Neural cell (in vitro differentiated cells): ENCODE measurements at regions not wholly inside any gene's neighbourhood (a gene's known extent, or its start where the extent isn't known, plus 50 kb on each side); places are given as distances from the start of the nearest gene placed in this dataset.

ENCODE experiments used
- H2AFZ ChIP-seq: fragments of 200-600, 300-800 bp; sonication (generic), shearing (Covaris generic); 2 replicates; pipeline ENCODE4 v1.6.0; 2014; ENCODE audit warnings: low read depth, mild to moderate bottlenecking, antibody characterized with exemption, low read length, moderate library complexity
- H3F3A ChIP-seq: fragments of 200-600 bp; shearing (Covaris generic); 2 replicates; pipeline ENCODE4 v1.6.1; 2016; ENCODE audit warnings: mild to moderate bottlenecking, moderate library complexity, mixed read lengths, antibody characterized with exemption, low read length; ENCODE audit not compliant: insufficient read depth, poor library complexity, severe bottlenecking
- H3K27ac ChIP-seq: fragments of 200-600, 300-800 bp; sonication (generic), shearing (Covaris generic); 2 replicates; pipeline ENCODE4 v1.5.1; 2014; ENCODE audit warnings: mild to moderate bottlenecking, low read length, moderate library complexity
- H3K27me3 ChIP-seq: fragments of 300-800, 200-600 bp; sonication (generic), shearing (Covaris generic); 2 replicates; pipeline ENCODE4 v1.6.0; 2014; ENCODE audit warnings: mild to moderate bottlenecking, low read depth, low read length, moderate library complexity; ENCODE audit not compliant: insufficient read depth
- H3K36me3 ChIP-seq: fragments of 300-800, 200-600 bp; sonication (generic), shearing (Covaris generic); 2 replicates; pipeline ENCODE4 v1.5.1; 2014; ENCODE audit warnings: mild to moderate bottlenecking, antibody characterized with exemption, low read length, moderate library complexity; ENCODE audit not compliant: insufficient read depth
- H3K4me2 ChIP-seq: fragments of 300-800, 200-600 bp; sonication (generic), shearing (Covaris generic); 2 replicates; pipeline ENCODE4 v1.6.0; 2014; ENCODE audit warnings: mild to moderate bottlenecking, low read length
- H3K4me3 ChIP-seq: fragments of 300-800, 200-600 bp; sonication (generic), shearing (Covaris generic); 2 replicates; pipeline ENCODE4 v1.5.1; 2014; ENCODE audit warnings: mild to moderate bottlenecking, low read length, moderate library complexity
- H3K79me2 ChIP-seq: fragments of 200-600 bp; shearing (Covaris generic); replicated peaks from 2 replicates; pipeline ENCODE4 v1.6.0; 2014; ENCODE audit warnings: mild to moderate bottlenecking, low read length, moderate library complexity; ENCODE audit not compliant: insufficient read depth
- H3K9ac ChIP-seq: fragments of 300-800, 200-600 bp; sonication (generic), shearing (Covaris generic); 2 replicates; pipeline ENCODE4 v1.6.1; 2016; ENCODE audit warnings: mild to moderate bottlenecking, low read length, mixed read lengths
- H3K9me2 ChIP-seq: fragments of 200-600 bp; shearing (Covaris generic); 2 replicates; pipeline ENCODE4 v1.6.1; 2016; ENCODE audit warnings: mild to moderate bottlenecking, low read length, mixed read lengths; ENCODE audit not compliant: insufficient read depth
- H3K9me3 ChIP-seq: fragments of 200-600, 300-800 bp; sonication (generic), shearing (Covaris generic); 2 replicates; pipeline ENCODE4 v1.6.1; 2016; ENCODE audit warnings: mild to moderate bottlenecking, mixed run types, low read length, moderate library complexity, mixed read lengths
- H4K20me1 ChIP-seq: fragments of 200-600 bp; shearing (Covaris generic); 2 replicates; pipeline ENCODE4 v1.6.1; 2016; ENCODE audit warnings: mild to moderate bottlenecking, mixed run types; ENCODE audit not compliant: insufficient read depth
- CTCF ChIP-seq: fragments of 450-650 bp; IDR thresholded peaks from 2 replicates; pipeline ENCODE4 v1.5.1; 2014; ENCODE audit warnings: antibody characterized with exemption, mild to moderate bottlenecking, moderate library complexity; ENCODE audit not compliant: poor library complexity, severe bottlenecking
- EP300 ChIP-seq: fragments of 450-650 bp; conservative IDR thresholded peaks from 2 replicates; pipeline ENCODE4 v1.6.1; 2014; ENCODE audit warnings: antibody characterized with exemption, mild to moderate bottlenecking, moderate library complexity; ENCODE audit not compliant: poor library complexity, severe bottlenecking
- EZH2 ChIP-seq: fragments of 200-600, 300-800 bp; shearing (Covaris generic), sonication (generic); IDR thresholded peaks from 2 replicates; pipeline ENCODE4 v1.6.1; 2014; ENCODE audit warnings: antibody characterized with exemption, low read length, borderline replicate concordance, mild to moderate bottlenecking; ENCODE audit not compliant: insufficient read depth, poor library complexity, severe bottlenecking
- MXI1 ChIP-seq: fragments of 450-650 bp; conservative IDR thresholded peaks from 2 replicates; pipeline ENCODE4 v1.6.1; 2014; ENCODE audit warnings: antibody characterized with exemption, mild to moderate bottlenecking; ENCODE audit not compliant: poor library complexity, severe bottlenecking
- POLR2AphosphoS5 ChIP-seq: IDR thresholded peaks from 2 replicates; pipeline ENCODE4 v1.6.1; 2012
- RAD21 ChIP-seq: fragments of 450-650 bp; conservative IDR thresholded peaks from 2 replicates; pipeline ENCODE4 v1.6.1; 2014; ENCODE audit warnings: antibody characterized with exemption, mild to moderate bottlenecking, moderate library complexity
- REST ChIP-seq: IDR thresholded peaks from 2 replicates; pipeline ENCODE4 v1.6.1; 2012; ENCODE audit warnings: borderline replicate concordance
- SMC3 ChIP-seq: fragments of 450-650 bp; conservative IDR thresholded peaks from 2 replicates; pipeline ENCODE4 v1.6.1; 2014; ENCODE audit warnings: antibody characterized with exemption, mild to moderate bottlenecking, moderate library complexity; ENCODE audit not compliant: poor library complexity

- Histone ChIP-seq H3F3A (no peaks in the 10 kb centered on the region), H3K4me3 (no peak overlapping the region), H3K36me3 (no peaks in the 10 kb centered on the region), H3K27ac (no peak overlapping the region), H3K27me3 (peaks cover 4% of the 10 kb centered on the region), H3K9ac (no peak overlapping the region), H3K4me2 (no peak overlapping the region), H4K20me1 (no peaks in the 10 kb centered on the region), H3K79me2 (no peaks in the 10 kb centered on the region), H3K9me3 (no peaks in the 10 kb centered on the region), H2AFZ (no peak overlapping the region), H3K9me2 (no peaks in the 10 kb centered on the region)
- no peak for TF ChIP-seq EZH2
- no peak for TF ChIP-seq CTCF
- no peak for TF ChIP-seq EP300
- TF ChIP-seq RAD21: no peak
- no peak for TF ChIP-seq SMC3
- TF ChIP-seq MXI1: no peak
- no peak for TF ChIP-seq POLR2AphosphoS5
- TF ChIP-seq REST: no peak
These were observed 649.8 kb upstream of the SLC35B3 start for GRCh38 chr6:9085054-9085708.

DNA sequence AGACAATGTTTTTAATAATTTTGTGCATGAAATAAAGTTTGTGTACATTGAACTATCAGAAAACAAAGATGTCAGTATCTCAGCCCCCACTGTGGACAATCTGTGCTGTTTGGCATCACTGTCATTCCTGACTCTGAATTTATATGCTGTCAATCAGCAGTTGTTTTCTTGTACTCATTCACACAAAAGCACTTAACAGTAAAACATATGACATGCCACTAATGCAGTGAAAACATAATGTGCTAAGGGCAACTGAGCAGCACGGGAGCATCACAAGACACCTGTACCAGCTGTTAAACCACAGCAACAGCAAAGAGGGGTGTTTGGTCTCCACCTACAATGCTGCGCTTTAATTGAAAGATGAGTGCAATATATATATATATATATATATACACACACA lies 647.8 kb upstream of the SLC35B3 start:
- Histone ChIP-seq H3K27ac (no peak overlapping the region), H3K27me3 (no peaks in the 10 kb centered on the region)

GRCh38 chr6:9066726-9067125 lies 631.4 kb upstream of the SLC35B3 start:
- peaks cover 3% of the 10 kb centered on the region for H3K9me3 ChIP-seq
- no peaks in the 10 kb centered on the region for H3K36me3 ChIP-seq
- no peaks in the 10 kb centered on the region for H3F3A ChIP-seq
- no peak for TF ChIP-seq POLR2AphosphoS5
- no peak overlapping the region for H3K9ac ChIP-seq
- no peaks in the 10 kb centered on the region for H3K27me3 ChIP-seq
- no peaks in the 10 kb centered on the region for H3K9me2 ChIP-seq
- no peak overlapping the region for H3K4me2 ChIP-seq
- H2AFZ ChIP-seq: no peak overlapping the region
- no peaks in the 10 kb centered on the region for H4K20me1 ChIP-seq
- H3K79me2 ChIP-seq: no peaks in the 10 kb centered on the region
- no peak overlapping the region for H3K4me3 ChIP-seq
- no peak overlapping the region for H3K27ac ChIP-seq

More for the DNA sequence above, 647.8 kb upstream of the SLC35B3 start:
- H3K4me2 ChIP-seq: no peak overlapping the region
- no peaks in the 10 kb centered on the region for H4K20me1 ChIP-seq
- no peaks in the 10 kb centered on the region for H3K9me3 ChIP-seq
- no peaks in the 10 kb centered on the region for H3F3A ChIP-seq
- peak; percentile 82 for TF ChIP-seq POLR2AphosphoS5
- TF ChIP-seq MXI1: no peak
- peak; percentile 81 for TF ChIP-seq EP300
- no peak overlapping the region for H2AFZ ChIP-seq
- H3K36me3 ChIP-seq: no peaks in the 10 kb centered on the region
- H3K79me2 ChIP-seq: no peaks in the 10 kb centered on the region
- no peak overlapping the region for H3K9ac ChIP-seq
- no peaks in the 10 kb centered on the region for H3K9me2 ChIP-seq
- H3K4me3 ChIP-seq: no peak overlapping the region
